ENCODE measurements at regions not wholly inside any gene's neighbourhood (a gene's known extent, or its start where the extent isn't known, plus 50 kb on each side); places are given as distances from the start of the nearest gene placed in this dataset.
"Not testable (repeated sequence)": the region's sequence is repeated elsewhere in the genome, so short reads cannot be mapped to it uniquely, and the experiment has no call there.

DNA sequence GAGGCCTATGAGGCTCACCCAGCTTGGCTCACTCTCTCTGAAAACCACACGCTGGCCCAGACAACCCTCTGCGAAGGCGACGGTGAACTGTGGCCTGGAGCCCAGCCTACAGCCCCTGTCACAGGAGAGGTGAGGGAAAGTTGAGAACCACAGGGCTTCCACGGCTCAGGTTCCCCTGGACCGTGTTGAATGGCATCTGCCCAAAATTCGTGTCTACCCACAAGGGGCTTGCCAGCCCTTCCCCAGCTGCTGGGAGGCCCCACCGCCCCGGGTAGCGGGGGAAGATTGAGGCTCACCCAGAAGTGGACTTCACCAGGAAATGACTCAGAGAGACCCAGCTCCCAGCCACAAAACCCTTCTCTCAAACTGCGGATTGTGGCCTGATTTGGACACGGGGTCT lies 197.1 kb downstream of the CTTN start:
- DNase-seq: no peak

DNA sequence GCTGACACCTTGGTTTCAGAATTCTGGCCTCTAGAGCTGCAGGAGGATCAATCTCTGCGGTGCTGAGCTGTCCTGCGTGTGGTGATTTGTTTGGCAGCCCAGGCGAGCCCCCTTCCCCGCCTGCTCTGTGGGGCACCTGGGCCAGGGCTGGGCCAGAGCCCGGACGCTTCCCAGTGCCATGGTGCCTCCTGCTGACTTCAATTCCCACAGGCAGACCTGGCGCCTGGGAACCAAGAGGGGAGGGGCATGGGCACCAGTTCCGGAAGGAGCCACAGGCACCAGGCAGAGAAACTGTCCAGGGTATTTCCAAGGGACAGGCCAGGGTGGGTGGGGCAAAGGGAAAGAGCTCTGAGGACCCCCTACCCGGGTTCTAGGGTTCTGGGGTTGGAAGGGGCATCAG lies 197.8 kb downstream of the CTTN start:
- no peak for DNase-seq

DNA sequence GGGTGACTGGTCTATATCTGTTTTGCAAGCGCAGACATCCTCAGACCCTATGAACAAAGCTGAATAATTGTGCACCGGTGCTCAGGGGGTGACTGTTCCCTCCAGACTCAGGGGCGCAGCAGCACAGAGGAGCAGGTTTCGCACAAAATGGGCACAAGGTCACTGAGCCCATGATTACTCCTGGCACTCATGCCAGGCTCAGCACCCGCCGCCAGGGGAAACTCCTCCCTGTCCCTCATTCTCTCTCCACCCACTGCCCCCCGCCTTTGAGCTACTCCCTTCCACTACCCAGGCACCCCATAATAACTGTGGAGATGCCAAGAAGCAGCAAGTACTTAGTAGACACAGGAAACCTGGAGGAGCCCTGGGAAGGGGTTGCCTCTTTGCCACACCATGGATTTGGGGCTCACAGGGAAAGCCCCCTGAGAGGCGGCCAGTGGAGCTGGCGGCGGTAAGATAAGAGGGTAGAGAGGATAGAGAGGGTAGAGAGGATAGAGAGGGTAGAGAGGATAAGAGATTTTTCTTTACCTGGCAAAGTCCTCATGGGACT lies 198.8 kb downstream of the CTTN start:
- DNase-seq: no peak

DNA sequence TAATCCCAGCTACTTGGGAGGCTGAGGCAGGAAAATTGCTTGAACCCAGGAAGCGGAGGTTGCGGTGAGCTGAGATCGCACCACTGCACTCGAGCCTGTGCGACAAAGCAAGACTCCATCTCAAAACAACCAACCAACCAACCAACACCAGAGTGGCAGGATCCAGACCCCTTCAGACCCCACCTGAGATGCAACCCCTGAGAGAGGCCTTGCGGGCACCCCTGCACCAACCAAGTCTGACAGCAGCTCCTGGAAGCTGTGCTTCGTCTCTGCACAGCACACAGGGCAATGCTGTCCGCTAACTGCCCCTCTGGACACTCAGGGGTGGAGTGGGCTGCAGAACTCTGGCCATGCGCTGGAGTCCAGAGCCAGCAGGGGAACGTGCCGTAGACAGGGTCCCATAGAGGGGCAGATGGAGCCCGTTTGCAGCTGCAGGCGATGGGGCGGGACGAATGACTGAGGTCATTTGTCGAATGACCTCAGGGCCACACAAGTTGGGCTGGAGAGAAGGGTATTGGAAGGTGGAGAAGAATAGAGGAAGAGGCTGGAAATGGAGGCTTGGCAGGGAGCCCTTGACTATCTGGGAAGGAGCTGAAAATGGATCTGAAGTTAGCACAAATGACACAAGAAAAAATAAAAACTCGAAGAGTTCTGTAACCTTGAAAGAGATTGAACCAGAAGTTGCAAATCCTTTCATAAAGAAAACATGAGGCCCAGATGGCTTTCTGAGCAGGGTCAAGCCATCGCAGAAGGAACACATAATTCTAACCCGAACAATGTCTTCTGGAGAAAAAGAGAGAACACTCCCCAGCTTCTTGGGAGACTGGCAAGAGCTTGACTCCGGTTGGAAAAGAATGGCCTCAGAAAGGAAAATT lies 199.7 kb downstream of the CTTN start:
- no peak for DNase-seq

DNA sequence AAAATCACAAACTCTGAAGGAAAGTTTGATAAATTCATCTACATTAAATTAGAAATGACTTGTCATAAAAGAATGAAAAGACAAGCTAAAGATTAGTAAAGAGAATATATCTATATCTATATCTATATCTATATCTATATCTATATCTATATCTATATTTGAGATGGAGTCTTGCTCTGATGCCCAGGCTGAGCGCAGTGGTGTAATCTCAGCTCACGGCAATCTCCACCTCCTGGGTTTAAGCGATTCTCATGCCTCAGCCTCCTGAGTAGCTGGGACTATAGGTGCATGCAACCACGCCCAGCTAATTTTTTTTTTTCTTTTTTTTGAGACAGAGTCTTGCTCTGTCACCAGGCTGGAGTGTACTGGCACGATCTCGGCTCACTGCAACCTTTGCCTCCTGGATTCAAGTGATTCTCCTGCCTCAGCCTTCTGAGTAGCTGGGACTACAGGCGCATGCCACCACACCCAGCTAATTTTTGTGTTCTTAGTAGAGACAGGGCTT lies 202.6 kb downstream of the CTTN start:
- not testable (repeated sequence) for DNase-seq

DNA sequence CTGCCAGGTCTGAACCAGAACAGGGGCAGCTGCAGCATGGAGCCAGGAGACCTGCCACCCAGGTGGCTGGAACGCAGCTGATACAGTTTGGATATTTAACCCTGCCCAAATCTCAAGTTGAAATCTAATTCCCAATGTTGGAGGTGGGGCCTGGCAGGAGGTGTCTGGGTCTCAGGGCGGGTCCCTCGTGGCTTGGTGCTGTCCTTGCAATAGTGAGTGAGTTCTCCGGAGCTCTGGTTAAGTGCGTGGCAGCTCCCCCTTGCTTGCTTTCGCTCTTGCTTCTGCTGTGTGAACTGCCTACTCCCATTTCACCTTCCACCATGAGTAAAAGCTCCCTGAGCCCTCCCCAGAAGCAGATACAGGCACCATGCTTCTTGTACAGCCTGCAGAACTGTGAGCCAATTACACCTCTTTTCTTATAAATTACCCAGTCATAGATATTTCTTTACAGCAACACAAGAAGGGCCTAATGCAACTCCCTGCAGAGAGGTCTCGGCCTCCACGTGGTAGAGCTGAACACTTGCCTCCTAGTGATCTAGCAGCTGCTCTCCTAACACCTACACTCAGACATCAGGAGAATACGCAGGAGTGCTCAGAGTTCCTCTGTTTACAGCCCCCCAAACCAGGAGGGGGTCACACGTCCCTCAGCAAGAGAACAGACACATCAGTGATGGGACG lies 203.7 kb downstream of the CTTN start:
- no peak for DNase-seq

DNA sequence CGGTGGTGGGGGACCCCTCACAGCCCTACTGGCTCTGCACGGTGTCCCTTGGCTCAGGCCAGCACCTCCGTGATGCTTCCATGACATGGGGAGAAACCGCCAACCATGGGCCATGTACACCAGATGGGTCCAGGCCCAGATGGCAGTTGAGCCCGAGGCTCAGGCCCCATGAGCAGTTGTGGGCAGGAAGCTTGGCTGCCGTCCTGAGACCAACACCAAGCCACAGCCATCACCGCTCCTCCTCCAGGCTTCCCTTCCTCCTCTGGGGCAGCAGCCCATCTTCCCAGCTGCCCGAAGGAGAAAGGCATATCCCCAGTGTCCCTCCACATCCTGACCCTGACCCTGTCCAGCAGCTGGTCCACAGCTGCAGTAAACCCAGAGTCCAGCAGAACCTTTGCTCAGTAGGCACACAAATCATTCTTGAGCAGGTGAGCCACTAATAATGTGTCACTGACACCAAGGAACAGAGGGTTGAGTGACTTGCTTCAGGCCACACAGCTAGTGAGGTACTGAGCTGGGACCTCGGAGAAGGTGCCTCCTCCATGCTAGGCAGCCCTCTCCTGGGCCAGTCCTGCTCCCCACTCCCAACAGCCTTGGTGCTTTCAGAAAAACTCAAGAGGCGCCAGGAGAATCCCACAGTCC lies 204.9 kb downstream of the CTTN start:
- DNase-seq: no peak

DNA sequence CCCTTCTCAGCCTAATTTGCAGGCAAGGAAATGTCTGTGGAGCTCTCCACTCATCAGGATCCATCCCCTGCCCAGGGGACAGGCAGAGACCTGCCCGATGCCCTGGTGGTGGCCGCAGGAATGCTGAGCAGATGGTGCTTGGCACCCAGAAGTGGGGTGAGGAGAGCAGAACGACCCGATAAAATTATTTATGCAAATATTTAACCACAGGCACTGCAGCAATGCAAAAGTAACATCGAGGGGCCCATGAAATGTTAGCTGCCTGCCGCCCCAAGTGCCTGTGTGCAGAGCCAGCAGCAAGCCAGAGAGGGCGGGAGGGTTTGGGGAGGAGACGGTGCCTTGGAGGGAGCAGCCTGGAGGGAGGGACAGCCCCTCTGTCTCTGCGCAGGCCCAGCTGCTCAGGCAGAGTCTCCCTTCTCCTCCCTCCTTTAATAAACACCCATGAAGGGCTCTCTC lies 205.5 kb downstream of the CTTN start:
- DNase-seq: no peak

DNA sequence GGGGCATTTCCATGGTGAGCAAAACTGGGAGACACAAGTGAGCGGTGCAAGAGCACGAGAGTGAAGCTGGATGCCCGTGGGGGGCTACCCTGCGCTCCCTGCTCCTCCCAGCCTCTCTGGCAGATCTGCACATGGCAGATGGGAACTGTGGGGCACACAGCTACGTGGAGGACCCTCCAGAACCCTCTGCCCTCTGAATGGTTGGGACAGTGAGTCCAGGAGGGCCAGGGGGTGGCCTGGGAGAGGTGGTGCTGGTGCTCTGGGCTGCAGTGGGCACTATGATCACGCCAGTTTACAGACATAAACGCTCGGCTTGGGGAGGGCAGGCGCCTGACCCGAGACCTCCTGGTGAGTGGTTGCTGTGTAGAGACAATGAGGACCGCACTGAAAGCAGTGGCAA lies 205.9 kb downstream of the CTTN start:
- DNase-seq: no peak

DNA sequence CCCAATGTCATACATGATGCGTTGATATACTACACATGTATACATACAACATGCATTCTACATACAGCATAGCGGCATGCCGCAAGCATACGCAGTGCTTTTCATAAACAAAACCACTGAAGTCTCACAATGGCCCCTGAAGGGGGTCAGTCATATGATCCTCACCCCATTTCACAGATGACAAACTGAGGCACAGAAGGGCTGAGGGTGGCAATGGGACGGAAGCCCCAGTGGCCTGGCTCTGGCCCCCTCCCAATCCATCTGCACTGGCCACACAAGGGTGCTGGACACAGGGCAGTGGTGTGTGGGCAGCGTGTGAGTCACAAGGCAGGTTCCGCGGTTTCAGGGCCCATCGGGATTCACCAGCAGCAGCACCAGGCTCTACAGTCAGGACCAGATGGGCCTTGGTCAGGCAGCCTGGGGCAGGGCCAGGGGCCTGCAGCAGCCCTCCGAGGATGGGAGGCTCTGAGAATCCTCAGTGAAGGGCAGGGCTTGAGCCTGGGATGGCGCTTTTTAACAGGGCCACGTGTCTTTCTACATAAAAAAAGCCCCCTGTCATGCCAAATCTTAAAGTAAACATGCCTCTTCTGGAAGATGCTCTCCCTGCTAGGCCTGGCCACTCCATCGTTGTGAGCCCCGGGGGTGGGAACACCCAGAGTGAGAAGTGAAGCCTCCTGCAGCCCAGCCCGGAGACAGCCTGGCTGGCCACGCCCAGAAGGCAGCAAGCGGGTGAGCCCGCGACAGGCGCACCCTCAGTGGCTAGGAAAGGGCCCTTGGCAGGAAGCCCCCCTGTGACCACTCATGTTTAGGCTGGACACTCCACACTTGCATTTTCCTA lies 206.5 kb downstream of the CTTN start:
- no peak for DNase-seq

DNA sequence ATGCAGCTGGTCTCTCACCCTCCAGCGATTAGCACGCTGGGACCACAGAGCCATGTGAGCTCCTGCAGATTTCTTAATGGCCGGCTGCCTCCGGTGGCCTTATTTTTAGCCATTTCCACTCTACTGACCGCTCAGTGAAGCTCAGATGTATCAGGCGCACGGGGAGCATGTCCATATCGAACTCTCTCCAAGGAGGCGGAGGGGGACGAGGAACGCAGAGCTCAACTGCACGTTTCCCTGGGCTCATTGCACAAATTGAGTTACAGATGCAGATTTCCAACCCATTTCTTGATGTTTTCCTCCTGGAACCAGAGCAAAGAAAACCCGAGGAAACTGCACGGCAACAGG lies 207.1 kb downstream of the CTTN start:
- no peak for DNase-seq

DNA sequence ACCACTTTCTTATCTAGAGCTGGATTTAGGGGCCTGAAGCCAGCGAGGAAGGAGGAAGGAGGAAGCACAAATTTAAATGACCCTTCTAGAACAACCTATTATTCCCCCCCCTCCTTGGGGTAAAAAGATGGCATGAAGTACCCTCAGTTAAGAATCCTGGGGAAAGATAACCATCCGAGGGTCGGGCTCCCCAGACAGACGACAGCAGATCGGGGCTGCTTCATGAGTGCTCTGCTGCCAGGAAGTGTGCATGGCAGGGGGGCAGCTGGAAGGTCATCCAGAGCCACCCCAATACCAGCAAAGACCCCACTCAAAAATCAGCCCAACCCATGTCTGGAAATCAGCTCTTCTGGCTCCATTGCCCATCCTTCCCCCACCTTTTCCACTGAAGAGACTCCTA lies 207.5 kb downstream of the CTTN start:
- no peak for DNase-seq

DNA sequence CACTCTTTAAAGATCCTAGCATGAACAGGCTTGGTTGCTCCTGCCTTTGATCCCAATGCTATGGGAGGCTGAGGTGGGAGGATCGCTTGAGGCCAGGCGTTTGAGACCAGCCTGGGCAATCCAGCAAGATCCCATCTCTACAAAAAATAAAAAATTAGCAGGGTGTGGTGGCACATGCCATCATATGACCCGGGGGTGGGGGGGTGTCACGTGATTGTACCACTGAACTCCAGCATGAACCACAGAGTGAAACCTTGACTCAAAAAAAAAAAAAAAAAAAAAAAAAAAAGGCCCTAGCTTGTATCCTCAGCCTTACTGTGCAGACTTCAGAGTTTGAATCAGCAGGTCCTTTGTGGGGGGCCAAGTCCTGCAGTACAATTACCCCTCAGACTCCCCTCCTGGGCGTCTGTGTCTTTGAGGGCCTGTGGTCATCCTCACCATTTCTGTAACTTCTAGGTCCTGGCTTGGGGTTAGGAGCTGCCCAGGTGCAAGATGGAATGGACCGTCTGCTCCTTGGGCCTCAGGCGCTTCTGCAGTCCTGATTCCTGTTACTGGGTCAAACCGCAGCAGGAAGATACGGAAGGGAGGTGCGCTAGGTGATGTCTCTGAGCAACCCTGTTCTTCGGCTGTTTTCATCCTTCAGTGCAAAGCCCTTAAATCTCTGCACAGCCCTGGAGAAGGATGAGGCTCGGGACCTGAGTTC lies 208.1 kb downstream of the CTTN start:
- DNase-seq: no peak

DNA sequence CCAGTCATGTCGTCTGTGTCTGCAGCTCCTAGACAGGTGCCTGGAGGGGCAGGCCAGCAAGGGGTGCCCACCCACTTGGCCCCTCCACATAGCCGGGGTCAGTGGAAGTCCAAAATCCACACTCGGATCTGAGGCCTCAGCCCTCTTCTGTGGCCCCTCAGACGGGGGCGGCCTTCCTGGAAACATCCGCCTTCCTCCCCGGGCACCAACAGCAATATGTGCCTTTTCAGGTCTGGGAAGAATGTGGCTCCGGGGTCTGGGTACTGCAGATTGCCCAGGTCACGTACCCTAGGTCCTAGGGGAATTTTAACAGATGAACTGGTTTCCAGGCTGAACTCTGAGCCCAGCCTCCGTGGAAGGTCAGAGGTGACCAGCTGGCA lies 208.6 kb downstream of the CTTN start:
- DNase-seq: no peak

DNA sequence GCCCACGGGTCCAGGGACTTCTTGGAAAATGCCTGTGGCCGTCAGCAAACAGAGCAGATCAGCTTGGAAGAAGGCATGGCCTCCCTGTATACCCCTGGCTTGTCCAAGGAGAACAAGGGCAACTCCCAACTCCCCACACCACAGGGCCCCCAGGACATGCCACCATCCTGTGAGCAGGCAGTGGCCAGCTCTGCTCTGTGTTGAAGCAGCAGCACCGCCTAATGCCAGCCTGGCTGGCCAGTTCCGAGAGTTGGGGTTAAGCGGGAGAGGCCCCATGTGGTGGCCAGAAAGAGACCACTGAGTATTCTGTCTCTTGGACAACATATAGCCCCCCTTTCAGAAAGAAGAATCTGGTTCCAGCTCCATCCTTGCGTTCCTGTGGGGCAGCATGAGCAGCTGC lies 209.2 kb downstream of the CTTN start:
- DNase-seq: no peak

DNA sequence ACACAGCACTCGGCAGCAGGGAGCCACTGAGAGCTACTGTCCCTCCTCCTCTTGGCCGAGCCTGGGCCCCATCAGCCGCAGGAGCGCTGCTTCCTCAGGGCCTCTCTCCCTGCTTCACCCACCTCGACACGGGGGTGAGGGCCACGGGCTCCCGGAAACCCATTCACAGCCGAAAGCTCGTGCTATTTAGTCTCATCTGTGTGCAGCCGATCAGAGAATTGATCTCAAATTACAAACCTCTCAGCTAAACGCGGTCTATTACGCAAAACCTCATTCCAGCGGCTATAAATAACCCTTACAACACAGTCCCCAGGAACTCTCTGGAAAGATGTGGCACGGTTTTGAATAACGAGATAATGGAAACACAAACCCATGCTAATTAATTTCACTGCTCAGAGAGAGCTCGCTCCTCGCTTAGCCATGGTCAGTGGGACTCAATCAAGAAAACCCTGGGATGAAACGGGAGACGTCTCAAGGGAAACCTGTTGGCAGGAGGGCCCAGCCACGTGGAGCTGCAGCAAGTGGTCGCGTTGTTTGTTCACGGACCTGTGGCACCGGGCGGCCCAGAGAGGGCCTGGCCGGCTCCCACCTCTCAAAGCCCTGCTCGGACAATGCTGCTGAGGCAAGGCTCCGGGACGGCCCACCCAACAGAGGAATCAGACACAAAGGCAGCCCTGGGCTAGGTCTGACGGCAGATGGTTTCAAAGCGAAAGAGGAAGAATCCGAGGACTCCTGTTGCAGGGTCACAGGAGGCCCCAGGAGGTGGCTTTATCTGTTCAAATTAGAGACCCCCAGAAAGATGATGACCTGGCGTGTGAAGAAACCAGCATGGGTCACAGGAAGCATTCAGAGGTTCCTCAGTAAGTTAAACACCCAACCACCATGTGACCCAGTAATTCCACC lies 210.5 kb downstream of the CTTN start:
- DNase-seq: no peak

DNA sequence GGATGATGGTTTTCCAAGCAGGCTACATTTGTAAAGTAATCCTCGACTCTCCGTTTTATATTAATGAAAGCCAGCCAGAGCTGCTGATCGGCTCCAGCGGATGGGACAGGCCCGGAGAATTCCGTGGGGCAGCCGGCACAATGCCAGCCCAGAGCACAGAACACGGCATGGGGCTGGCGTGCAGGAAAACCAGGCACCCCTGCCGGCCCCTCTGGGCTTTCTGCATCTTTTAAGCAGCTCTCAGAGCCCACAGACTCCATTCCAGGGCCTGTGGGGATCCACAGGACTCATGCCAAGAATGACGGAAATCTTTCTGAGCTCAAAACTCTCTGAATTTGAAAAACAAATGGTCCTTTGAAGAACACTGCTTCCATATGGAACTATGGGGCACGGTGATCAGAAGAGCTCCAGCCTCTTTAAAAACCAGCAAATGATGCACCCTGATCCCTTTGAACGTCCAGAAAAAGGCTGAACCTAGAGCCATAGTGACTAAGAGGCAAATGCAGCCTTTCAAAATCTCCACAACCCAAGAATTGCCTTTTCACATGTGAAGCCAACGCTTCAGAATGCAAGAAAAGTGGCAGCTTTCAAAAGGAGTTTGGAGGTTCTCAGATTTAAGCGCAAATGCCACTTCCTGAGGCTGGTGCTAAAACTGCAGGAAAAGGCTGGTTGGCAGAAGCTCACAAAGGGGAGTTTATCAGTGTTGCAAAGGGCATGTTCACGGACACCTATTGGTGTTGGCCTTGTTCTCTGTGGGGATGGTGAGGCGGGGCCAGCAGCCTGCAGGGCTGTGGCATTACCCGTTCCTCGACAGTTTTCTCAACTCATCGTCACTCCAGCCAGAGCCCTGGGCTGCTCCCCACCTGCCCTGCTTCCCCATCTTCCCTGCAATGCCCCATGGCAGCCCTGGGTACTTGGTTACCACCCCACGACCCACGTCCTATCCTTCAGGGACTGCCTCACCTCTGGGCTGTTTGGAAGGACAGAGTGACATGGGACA lies 212.5 kb downstream of the CTTN start:
- DNase-seq: no peak

DNA sequence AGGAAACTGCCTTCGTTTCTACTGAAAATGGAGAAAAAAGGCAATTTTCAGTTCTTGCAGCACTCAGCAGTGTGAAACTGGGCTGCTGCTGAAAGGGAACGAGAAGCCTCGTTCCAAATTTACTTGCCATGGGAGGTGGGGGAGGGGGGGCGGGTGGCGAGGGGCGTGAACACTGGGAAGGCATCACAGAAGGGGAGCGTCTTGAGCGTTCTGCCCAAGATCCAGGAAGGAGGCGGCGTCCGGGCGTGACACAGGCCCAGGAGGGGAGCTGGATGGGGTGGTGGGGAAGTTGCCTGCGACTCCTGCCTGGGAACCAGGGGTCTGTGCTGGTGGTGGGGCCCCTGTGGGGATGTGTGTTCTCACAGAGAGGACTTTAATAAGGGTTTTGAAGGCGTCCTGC lies 213.5 kb downstream of the CTTN start:
- DNase-seq: no peak

DNA sequence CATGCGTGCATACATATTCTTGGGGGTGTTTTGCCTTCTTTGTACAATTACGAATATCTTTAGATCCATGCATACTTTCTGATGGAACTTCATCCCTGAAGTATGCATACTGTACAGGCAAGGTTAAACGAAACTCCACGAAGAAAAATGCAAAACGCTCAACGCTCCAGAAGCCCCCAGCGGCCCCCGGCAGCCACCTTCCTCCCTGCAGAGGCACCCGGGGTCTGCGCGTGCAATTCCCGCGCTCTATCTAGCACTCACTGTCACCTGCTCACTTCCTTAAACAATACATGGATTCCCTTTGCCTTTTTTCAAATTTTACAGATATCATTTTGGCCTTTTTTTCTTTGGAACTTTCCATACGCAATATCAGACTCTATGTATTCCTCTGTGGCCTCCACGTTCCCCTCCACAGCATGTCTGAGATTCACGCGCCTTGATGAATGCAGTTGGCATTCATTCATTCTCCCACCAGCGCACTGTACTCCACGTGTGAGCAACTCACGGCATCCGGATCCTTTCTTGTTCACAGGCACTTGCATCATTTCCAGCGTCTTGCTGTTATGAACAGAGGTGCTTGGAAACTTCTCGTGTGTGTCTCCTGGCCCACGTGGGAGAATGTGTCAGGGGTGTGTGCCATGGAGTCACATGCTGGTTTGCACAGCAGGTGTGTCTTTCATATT lies 214.3 kb downstream of the CTTN start:
- no peak for DNase-seq
